IMR-90 (cell line): ENCODE measurements at regions not wholly inside any gene's neighbourhood (a gene's known extent, or its start where the extent isn't known, plus 50 kb on each side); places are given as distances from the start of the nearest gene placed in this dataset.

ENCODE experiments used
- ATAC-seq: fragments of 200-7000 bp; cut with Tn5 transposase; 2 replicates; pipeline ENCODE4 v1.9.1; 2020; ENCODE audit warnings: low read depth, mild to moderate bottlenecking, moderate library complexity
- BruUV-seq: library from RNA; stranded (reverse); fragments of 400-500 nt; replicated peaks from 2 replicates; lab custom pipeline; 2021; lab: Mats Ljungman, UMichigan
- CTCF ChIA-PET: fragments of 300-600 bp; formaldehyde crosslinking; extraction: SDS; loops from one replicate; lab custom pipeline; 2021; ENCODE audit warnings: antibody characterized with exemption; lab: Yijun Ruan, JAX
- POLR2A ChIA-PET: fragments of 300-600 bp; sonication (Branson Sonifier 250); formaldehyde crosslinking; loops from one replicate; lab custom pipeline; 2022; ENCODE audit warnings: antibody characterized with exemption; ENCODE audit not compliant: unreplicated experiment; lab: Charles Lee
- DNase-seq: peaks from one replicate; pipeline ENCODE4 v3.0.0; 2013
- H2AFZ ChIP-seq: replicated peaks from 2 replicates; pipeline ENCODE3; 2013; ENCODE audit warnings: low read length, mild to moderate bottlenecking; ENCODE audit not compliant: poor library complexity
- H2AK5ac ChIP-seq: 2 replicates; pipeline ENCODE4 v1.6.1; 2013; ENCODE audit warnings: low read depth, low read length, inconsistent platforms
- H2AK9ac ChIP-seq: replicated peaks from 2 replicates; pipeline ENCODE3; 2013; ENCODE audit warnings: mild to moderate bottlenecking, low read depth, low read length, moderate library complexity; ENCODE audit not compliant: poor library complexity
- H2BK120ac ChIP-seq: 2 replicates; pipeline ENCODE4 v1.6.1; 2013; ENCODE audit warnings: low read depth, low read length, inconsistent platforms
- H2BK15ac ChIP-seq: 3 replicates; pipeline ENCODE4 v1.6.1; 2013; ENCODE audit warnings: low read depth, low read length, inconsistent platforms
- H2BK20ac ChIP-seq: 2 replicates; pipeline ENCODE4 v1.6.1; 2013; ENCODE audit warnings: low read depth, mild to moderate bottlenecking, inconsistent platforms, low read length, moderate library complexity
- H2BK5ac ChIP-seq: 2 replicates; pipeline ENCODE4 v1.6.1; 2013; ENCODE audit warnings: mild to moderate bottlenecking, low read depth, low read length, inconsistent platforms; ENCODE audit not compliant: poor library complexity, severe bottlenecking
- H3K14ac ChIP-seq: replicated peaks from 2 replicates; pipeline ENCODE4 v1.6.1; 2013; ENCODE audit warnings: low read depth, low read length, inconsistent platforms
- H3K18ac ChIP-seq: 2 replicates; pipeline ENCODE4 v1.6.1; 2013; ENCODE audit warnings: low read depth, low read length, control low read depth
- H3K23ac ChIP-seq: 2 replicates; pipeline ENCODE4 v1.6.1; 2013; ENCODE audit warnings: low read depth, low read length, inconsistent platforms
- H3K27ac ChIP-seq: 2 replicates; pipeline ENCODE4 v1.5.1; 2013; ENCODE audit warnings: mild to moderate bottlenecking, control low read depth, low read length; ENCODE audit not compliant: insufficient read depth
- H3K27me3 ChIP-seq: 2 replicates; pipeline ENCODE4 v1.6.1; 2013; ENCODE audit warnings: low read length; ENCODE audit not compliant: control insufficient read depth, insufficient read depth
- H3K36me3 ChIP-seq: 2 replicates; pipeline ENCODE4 v1.6.1; 2013; ENCODE audit warnings: low read length, mixed read lengths; ENCODE audit not compliant: control insufficient read depth, insufficient read depth
- H3K4ac ChIP-seq: 2 replicates; pipeline ENCODE4 v1.6.1; 2013; ENCODE audit warnings: low read depth, low read length, inconsistent platforms
- H3K4me1 ChIP-seq: 2 replicates; pipeline ENCODE4 v1.6.1; 2013; ENCODE audit warnings: low read length, mixed read lengths; ENCODE audit not compliant: control insufficient read depth, insufficient read depth
- H3K4me2 ChIP-seq: 2 replicates; pipeline ENCODE4 v1.6.1; 2013; ENCODE audit warnings: low read depth, mild to moderate bottlenecking, control low read depth, low read length, moderate library complexity
- H3K4me3 ChIP-seq: 2 replicates; pipeline ENCODE4 v1.5.1; 2013; ENCODE audit warnings: low read depth, mild to moderate bottlenecking, control low read depth, low read length, moderate library complexity; ENCODE audit not compliant: insufficient read depth
- H3K56ac ChIP-seq: 2 replicates; pipeline ENCODE4 v1.6.1; 2013; ENCODE audit warnings: low read length, inconsistent platforms; ENCODE audit not compliant: insufficient read depth; ENCODE audit errors: extremely low read depth
- H3K79me1 ChIP-seq, 2 experiments: 2 replicates each; pipeline ENCODE4 v1.6.1; 2013; ENCODE audit warnings: low read length in 2 of 2, inconsistent platforms in 1 of 2, low read depth in 1 of 2
- H3K9ac ChIP-seq: 2 replicates; pipeline ENCODE4 v1.6.1; 2013; ENCODE audit warnings: low read depth, low read length, control low read depth
- H3K9me1 ChIP-seq: 2 replicates; pipeline ENCODE4 v1.6.1; 2013; ENCODE audit warnings: low read length, inconsistent platforms; ENCODE audit not compliant: insufficient read depth
- H3K9me3 ChIP-seq: 2 replicates; pipeline ENCODE4 v1.6.1; 2013; ENCODE audit warnings: low read length; ENCODE audit not compliant: control insufficient read depth, insufficient read depth
- H4K20me1 ChIP-seq: 2 replicates; pipeline ENCODE4 v1.6.1; 2013; ENCODE audit warnings: low read length, inconsistent platforms; ENCODE audit not compliant: insufficient read depth
- H4K5ac ChIP-seq: 2 replicates; pipeline ENCODE4 v1.6.1; 2013; ENCODE audit warnings: mild to moderate bottlenecking, low read depth, low read length, control low read depth
- H4K8ac ChIP-seq, 2 experiments: 2 replicates each; pipeline ENCODE4 v1.6.1; 2013; ENCODE audit warnings: low read depth in 2 of 2, low read length in 2 of 2, control low read depth in 1 of 2, inconsistent platforms in 1 of 2
- H4K91ac ChIP-seq: 2 replicates; pipeline ENCODE4 v1.6.1; 2013; ENCODE audit warnings: low read depth, low read length, inconsistent platforms; ENCODE audit not compliant: insufficient read depth
- BHLHE40 ChIP-seq: fragments of 150-350 bp; IDR thresholded peaks from 2 replicates; pipeline ENCODE4 v1.6.1; 2016; ENCODE audit warnings: mild to moderate bottlenecking, low read depth, low read length
- CEBPB ChIP-seq: IDR thresholded peaks from 2 replicates; pipeline ENCODE4 v1.6.1; 2012; ENCODE audit warnings: low read depth, low read length, improper control_type of control experiment
- RAD21 ChIP-seq: IDR thresholded peaks from 2 replicates; pipeline ENCODE4 v1.6.1; 2012; ENCODE audit warnings: low read length, improper control_type of control experiment
- SMC3 ChIP-seq: fragments of 150-350 bp; IDR thresholded peaks from 2 replicates; pipeline ENCODE4 v1.6.1; 2016; ENCODE audit warnings: low read depth, mild to moderate bottlenecking, antibody characterized with exemption, low read length, moderate library complexity
- WGBS, 2 experiments: methylation state at CpG; one replicate each; pipeline versions ENCODE4 v1.1.5 to v1.1.7; 2013; ENCODE audit warnings: missing lambda C conversion rate in 2 of 2; ENCODE audit not compliant: insufficient read length in 1 of 2; ENCODE audit errors: extremely low coverage in 2 of 2; 5-methylcytosine and 5-hydroxymethylcytosine counted together
- dilution Hi-C: fragments of 300-500 bp; cut with HindIII; formaldehyde crosslinking; loops from one replicate; pipeline ENCODE4 v1.14.3; 2018; ENCODE audit warnings: low sequenced_read_pairs; ENCODE audit not compliant: unreplicated experiment
- in situ Hi-C: fragments of 300-500 bp; cut with MboI; formaldehyde crosslinking; loops from 3 replicates; pipeline ENCODE4 v1.14.3; 2019; ENCODE audit warnings: low sequenced_read_pairs, inconsistent platforms, mixed read lengths
- intact Hi-C: fragments of 100-400 bp; cut with micrococcal nuclease; formaldehyde crosslinking; loops from 2 replicates; pipeline ENCODE4 v1.10.0; 2022
- TF ChIP-seq, protein P1 (sequence below): conservative IDR thresholded peaks from 2 replicates; pipeline ENCODE4 v1.5.1; 2012; ENCODE audit warnings: mild to moderate bottlenecking, low read depth, low read length, improper control_type of control experiment

DNA sequence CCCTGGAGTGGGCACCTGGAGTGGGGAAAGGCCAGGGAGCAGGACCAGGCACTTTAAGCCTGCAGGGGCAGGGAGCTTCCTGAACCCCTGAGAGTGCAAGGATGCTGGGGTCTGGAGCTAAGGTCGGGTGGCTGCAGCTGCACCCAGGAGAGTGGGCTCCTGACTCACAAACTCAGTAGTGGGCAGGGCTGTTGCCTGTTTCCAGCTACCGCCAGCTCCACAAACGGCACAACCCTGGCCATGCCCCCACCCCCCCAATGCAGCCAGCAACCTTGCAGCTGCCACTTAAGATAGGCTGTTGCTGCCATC, 688.8 kb downstream of the NYAP2 start:
- H3K79me1 ChIP-seq = no peaks in the 10 kb centered on the region
- H3K27ac ChIP-seq = no peak overlapping the region
- no peak overlapping the region for H2AK9ac ChIP-seq
- no peak overlapping the region for H3K56ac ChIP-seq
- no peak overlapping the region for H3K14ac ChIP-seq
- intact Hi-C loops = loop anchor here (2.0 kb wide), 1 partner anchor 14 kb away; no protein-coding TSS in a partner anchor
- no peak overlapping the region for H4K8ac ChIP-seq
- no peak for DNase-seq
- H3K4me1 ChIP-seq = no peaks in the 10 kb centered on the region
- TF ChIP-seq RAD21 = no peak
- TF ChIP-seq SMC3 = no peak
- TF ChIP-seq, protein P1, sequence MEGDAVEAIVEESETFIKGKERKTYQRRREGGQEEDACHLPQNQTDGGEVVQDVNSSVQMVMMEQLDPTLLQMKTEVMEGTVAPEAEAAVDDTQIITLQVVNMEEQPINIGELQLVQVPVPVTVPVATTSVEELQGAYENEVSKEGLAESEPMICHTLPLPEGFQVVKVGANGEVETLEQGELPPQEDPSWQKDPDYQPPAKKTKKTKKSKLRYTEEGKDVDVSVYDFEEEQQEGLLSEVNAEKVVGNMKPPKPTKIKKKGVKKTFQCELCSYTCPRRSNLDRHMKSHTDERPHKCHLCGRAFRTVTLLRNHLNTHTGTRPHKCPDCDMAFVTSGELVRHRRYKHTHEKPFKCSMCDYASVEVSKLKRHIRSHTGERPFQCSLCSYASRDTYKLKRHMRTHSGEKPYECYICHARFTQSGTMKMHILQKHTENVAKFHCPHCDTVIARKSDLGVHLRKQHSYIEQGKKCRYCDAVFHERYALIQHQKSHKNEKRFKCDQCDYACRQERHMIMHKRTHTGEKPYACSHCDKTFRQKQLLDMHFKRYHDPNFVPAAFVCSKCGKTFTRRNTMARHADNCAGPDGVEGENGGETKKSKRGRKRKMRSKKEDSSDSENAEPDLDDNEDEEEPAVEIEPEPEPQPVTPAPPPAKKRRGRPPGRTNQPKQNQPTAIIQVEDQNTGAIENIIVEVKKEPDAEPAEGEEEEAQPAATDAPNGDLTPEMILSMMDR = no peak
- TF ChIP-seq CEBPB = no peak
- TF ChIP-seq BHLHE40 = no peak
- WGBS, 2 experiments = 100% methylated on average over 1 of the region's 3 CpGs; no CpG with 5 or more reads in 1 of the 2 experiments
- no TSS peak for BruUV-seq
- no peak overlapping the region for H3K18ac ChIP-seq
- H2BK5ac ChIP-seq = no peak overlapping the region
- no peak overlapping the region for H3K9ac ChIP-seq
- in situ Hi-C loops = no loop called here
- CTCF ChIA-PET = interaction anchor here (0.6 to 0.9 kb wide), 2 partner anchors 427 to 1071 kb away, joined by 3 read pairs; no protein-coding TSS in a partner anchor
- no peak overlapping the region for H4K5ac ChIP-seq
- no peak overlapping the region for H3K4ac ChIP-seq
- no peak overlapping the region for H3K4me3 ChIP-seq
- H2BK20ac ChIP-seq = no peak overlapping the region
- no peak overlapping the region for H3K23ac ChIP-seq
- H2AFZ ChIP-seq = no peak overlapping the region
- dilution Hi-C loops = no loop called here
- peaks cover 2% of the 10 kb centered on the region; the same call in 1 of the 2 replicates for H3K9me3 ChIP-seq
- no peak overlapping the region for H2AK5ac ChIP-seq
- H2BK120ac ChIP-seq = no peak overlapping the region
- no peaks in the 10 kb centered on the region for H3K36me3 ChIP-seq
- no peaks in the 10 kb centered on the region for H4K20me1 ChIP-seq
- H4K91ac ChIP-seq = no peak overlapping the region
- no peak for ATAC-seq
- H2BK15ac ChIP-seq = no peak overlapping the region
- no peaks in the 10 kb centered on the region for H3K27me3 ChIP-seq
- no peak overlapping the region for H3K4me2 ChIP-seq
- H3K9me1 ChIP-seq = no peaks in the 10 kb centered on the region
- POLR2A ChIA-PET = no interaction called here
